T-helper 1 cell treated with Interleukin-12 subunit alpha and Interleukin-12 subunit beta and Interleukin-4 antibody, amounts not matched to agents 30 ng/mL and 1 ng/mL, for 36 hours (primary cell): ENCODE measurements at regions not wholly inside any gene's neighbourhood (a gene's known extent, or its start where the extent isn't known, plus 50 kb on each side); places are given as distances from the start of the nearest gene placed in this dataset.

Experiments used
- intact Hi-C: fragments of 100-400 bp; cut with micrococcal nuclease; formaldehyde crosslinking; loops from one replicate; pipeline ENCODE4 v1.15.1; 2024

DNA sequence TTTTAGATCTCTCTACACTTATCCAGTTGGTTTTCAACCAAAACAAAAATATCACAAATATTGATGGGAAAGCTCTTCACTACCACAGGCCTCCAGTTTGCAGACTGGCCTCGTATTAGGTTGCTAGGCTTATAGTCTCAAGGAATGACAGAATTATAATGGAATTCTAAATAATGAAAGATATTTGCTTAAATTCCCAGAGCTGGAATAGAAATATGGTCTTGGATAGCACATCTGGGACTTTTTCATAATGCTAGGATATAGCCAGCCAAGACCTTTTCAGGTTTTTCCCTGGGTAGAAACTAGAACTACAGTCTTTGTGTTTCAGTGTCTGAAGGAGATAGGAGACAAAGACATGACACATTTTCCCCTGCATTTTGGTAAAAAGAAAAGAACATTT is 121.9 kb upstream of the STAC start:
- intact Hi-C loops: no loop called here

DNA sequence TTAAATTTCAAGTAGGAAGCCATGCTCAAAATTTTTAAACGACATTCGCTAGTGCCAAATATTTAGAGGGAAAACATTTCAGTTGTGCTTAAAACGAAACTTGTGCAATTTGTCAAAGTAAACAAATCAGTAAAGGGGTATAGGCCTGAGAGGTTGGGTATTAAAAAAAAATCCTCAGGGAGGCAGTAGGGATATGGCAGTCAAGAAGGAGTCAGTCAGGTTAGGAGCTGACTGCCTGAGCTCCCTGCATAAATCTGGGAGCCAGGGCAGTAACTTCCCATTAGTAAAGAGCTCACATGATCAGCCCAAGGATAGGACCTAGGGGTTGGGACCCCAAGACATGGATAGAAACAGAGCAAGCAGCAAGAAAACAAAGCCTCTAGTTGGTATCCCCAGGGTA is 120.7 kb upstream of the STAC start:
- intact Hi-C loops: no loop called here

DNA sequence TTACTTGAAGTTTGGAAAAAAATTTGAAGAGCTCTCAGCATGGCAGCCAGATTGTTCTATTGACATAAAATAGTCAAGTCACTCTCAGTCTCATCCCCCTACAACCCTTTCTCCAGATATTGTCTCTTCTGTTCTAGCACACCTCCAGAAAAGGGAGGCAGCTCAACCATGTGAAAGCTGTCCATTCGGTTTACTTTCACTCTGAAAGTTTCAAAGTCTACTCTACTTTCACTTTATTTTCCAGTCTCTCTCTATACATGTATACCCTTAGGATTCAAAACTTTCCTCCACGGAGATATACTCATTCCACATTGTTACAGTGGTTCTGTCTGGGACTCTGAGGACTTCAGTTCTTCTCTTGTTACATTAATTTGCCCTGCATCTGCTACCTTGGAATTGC is 111.0 kb upstream of the STAC start:
- intact Hi-C loops: no loop called here

DNA sequence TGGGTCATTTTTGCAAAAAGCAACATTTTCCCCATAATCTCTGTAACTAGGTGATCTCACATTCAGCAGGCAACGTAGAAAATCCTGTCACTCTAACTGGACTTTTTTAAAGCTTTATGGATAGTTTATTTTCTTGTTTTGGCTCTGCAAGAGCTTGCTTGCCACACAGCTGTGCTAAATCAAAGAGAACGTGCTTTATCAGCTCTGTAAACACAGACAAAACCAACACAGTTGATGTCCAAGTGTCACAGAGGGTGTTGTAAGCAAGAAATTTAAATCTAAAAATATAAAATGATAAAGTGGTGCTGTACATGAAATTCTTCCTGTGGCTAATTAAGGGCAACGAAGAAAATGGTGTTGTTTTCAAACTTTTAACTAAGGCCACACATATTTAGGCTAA is 97.5 kb upstream of the STAC start:
- intact Hi-C loops: no loop called here

DNA sequence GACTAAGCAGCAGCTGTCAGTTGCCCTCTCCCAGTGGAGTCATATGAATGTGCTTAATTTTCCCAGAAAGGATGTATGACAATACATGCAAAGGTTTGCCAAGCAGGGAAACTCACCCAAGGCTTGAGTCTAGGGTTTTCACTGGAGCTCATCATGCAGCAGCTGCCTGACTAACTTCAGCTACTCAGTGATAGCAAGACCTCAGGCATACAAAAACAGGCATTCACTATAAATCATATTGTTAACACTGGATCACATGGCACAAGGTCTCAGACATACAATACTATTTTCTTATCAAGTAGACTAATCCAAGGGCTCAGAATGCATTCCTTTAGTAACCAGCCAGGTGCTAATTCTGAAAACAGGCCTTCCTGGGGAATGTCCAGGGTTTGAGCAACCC is 85.0 kb upstream of the STAC start:
- intact Hi-C loops: no loop called here

DNA sequence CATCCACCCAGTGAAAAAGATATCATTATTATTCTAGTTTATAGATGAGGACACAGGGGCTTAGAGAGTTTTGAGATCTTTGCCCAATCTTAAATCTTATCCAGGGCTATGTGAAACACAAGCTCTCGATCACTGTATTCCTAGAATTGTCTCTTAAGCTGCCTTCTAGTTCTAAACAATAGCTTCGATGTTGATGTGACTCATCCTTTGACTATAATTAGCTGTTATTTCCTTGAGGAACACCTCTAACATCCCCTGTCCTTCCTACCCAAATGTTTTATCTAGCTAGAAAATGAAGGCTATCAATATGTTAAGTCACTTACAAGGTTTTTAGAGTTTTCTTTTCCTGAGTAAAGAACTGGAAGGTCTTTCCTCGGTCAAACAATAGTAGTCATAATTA is 83.1 kb upstream of the STAC start:
- intact Hi-C loops: no loop called here

DNA sequence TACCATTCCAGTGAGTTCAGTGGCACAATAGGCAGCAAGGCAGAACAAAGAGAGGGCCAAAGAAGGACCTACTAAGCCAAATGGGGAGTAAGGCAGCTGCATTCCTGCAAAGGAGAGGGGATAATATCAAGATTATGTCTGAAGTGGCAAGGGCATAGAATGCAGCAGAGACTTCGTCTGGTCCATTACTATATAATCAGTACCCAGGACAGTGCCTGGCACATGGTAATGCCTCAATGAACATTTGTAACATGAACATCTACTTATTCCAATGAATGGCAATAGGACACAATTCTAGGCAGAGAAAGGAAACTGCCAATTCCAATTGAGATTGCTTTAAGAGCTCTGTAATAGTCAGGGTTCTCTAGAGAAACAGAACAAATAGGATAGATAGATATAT is 82.1 kb upstream of the STAC start:
- intact Hi-C loops: no loop called here

DNA sequence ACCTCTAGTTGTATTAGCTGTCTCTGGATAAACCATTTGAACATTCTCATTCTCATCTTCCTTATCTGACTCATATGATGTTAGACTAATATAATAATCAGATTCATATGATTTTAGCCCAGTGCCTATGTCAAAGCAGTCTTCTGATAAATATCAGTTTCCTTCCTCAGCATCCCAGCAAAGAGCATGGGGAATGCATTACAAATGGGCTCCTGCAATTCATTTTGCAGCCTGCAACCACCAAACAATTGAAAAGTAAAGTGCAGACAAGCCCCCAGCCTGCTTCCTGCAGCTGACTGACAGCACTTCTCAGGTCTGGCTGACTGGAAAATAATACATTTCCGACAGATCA is 78.2 kb upstream of the STAC start:
- intact Hi-C loops: no loop called here

DNA sequence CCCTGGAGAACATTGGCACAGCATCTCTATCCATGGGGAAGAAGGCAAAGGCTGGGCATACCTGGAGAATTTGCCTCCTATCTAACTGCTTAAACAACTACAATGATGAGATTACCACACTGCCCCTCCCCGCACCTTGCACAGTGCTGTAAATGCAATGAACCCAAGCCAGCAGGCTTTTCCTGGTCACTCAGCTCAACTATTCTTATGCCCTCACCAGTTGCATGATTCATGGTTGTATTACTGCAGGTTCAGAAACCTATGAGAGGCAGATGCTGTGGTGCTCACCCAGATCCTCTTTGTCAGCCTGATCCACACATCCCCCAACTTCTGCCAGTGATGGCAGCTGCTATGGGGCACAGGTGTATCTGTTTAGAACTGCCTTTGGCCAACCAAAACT is 77.7 kb upstream of the STAC start:
- intact Hi-C loops: no loop called here

DNA sequence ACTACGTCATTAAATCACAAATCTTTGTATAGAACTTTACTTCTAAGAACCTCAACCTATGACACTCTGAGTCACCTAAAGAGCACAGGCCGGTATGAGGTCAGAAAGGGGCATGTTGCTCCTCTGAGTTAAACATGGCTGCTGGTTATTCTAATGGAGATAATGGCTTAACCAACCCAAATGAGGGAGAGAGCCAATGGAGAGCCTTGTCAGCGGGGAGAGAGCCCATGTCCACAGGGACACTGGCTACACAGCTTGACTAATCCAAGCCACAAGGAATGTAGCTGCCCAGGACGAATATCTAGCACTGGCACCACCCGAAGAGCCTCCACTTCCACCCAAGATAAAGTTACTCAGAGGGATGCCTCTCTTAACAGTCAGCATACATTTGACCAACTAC is 77.0 kb upstream of the STAC start:
- intact Hi-C loops: no loop called here

DNA sequence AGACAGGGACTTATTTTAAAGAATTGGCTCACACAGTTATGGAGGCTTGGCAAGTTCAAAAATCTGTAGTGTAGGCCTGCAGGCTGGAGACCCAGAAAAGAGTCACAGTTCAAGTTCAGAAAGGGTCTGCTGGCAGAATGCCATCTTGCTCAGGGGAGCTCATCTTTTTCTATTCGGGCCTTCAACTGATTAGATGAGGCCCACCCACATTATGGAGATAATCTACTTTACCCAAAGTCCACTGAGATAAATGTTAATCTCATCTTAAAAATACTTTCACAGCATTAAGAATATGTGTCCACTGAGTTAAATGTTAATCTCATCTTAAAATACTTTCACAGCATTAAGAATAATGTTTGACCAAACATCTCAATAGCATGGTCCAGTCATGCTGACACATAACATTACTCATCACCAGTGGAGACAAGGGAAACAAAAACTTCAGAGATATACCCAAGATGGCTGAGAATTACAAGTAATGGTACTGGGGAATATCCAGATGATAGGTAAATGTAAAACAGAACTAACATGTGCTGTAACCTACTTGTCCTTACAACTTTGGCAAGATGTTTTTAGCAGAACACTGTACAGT is 74.3 kb upstream of the STAC start:
- intact Hi-C loops: no loop called here

DNA sequence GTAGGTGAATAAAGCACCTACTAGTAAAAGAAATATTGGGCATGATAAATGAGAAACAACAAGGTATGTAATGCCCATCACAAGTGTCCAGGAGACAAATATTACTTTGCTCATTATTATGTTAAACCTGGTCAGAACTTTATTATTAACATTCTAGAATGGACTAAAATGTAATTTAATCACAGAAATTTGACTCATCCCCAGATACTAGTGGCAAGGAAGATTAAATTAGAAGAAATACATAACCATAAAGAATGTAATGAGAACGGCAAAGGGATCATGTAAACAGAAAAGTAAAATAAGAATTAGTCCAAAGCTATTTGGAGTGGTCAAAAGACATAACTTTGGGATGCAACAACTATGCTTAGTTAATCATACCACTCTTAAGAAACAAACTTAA is 71.2 kb upstream of the STAC start:
- intact Hi-C loops: no loop called here

DNA sequence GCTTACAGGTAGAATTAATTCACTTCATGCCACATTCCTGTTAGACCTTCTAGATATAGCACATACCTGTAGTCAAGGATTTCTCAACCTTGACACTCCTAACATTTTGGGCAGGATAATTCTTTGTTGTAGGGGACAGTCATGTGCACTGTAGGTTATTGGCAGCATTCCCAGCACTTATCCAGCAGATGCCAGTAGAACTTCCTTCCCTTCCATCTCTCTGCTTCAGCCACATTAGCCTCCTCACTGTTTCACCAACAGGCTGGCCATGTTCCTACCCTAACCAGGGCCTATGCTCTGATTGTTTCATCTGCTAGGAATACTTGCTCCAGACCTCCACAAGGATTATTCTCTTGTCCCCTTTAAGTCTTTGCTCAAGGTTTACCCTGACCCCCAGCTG is 68.0 kb upstream of the STAC start:
- intact Hi-C loops: no loop called here

DNA sequence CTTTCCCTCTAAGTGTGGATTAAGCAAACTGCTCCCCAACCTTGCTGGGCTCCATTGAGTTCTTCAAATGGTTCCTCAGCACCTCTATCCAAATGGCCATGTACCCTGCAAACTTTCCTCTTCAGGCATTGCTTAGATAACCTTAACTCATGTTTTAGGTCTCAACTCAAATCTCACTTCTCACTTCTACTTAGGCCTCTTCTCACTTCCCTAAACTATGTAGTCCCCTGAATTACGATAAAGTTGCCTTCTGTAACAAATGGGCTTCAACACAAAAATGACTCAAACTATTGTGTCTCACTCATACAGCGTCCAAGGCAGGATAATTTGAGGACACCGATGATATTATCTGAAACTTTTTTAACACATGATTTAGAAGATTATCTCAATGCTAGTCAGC is 62.4 kb upstream of the STAC start:
- intact Hi-C loops: no loop called here

DNA sequence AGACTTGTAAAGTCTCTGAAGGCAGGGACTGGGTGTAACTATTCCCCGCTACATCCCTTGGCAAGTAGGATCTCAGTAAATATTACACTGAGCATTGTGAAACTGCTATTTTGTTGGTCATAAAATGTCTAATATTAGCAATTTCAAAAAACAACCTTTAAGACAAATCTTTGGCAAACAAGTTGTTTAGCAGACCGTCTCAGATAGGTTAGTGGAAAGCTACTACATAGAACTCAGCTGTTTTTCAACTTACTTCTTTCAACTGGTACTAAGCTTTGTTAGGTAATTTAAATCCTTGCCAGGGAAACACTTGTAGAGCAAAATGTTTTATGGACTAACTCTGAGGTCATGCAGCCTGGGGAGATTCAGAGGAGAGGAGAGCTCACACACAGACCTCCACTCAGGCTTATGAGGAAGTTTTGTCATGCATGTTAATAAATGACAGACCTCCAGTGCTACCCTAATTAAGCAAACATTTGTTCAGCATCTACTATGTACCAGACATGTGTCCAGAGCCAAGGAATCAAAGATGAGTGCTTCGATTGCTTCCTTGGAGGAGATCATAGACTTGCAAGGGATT is 61.6 kb upstream of the STAC start:
- intact Hi-C loops: no loop called here

DNA sequence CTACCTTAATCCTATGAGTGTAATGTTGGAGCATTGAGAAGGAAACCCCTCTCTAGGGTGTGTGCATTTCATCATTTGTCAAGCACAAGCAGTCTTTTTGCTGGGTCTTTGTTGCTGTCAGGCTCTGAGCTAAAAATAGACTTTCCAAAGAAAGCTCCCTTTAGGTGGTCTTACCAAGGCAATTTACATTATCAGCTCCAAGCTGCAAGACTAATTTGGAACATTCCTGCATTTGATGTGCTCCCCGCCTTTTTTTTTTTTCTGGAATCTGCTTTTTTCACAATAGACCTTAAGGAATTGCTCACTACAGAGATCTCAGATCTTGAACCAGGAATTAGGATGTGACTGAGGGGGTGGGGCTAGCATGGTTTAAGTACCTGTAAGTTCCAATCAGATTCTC is 60.6 kb upstream of the STAC start:
- intact Hi-C loops: no loop called here
